GM12864 (cell line): ENCODE measurements at regions not wholly inside any gene's neighbourhood (a gene's known extent, or its start where the extent isn't known, plus 50 kb on each side); places are given as distances from the start of the nearest gene placed in this dataset.

Source experiments
- DNase-seq: peaks from one replicate; pipeline ENCODE4 v3.0.0-alpha.2; 2011; ENCODE audit warnings: low read depth
- H3K4me3 ChIP-seq: 2 replicates; pipeline ENCODE4 v1.5.1; 2011; ENCODE audit warnings: mild to moderate bottlenecking, low read depth, low read length, control low read depth
- TF ChIP-seq, protein P1 (sequence below): IDR thresholded peaks from 2 replicates; pipeline ENCODE4 v1.5.1; 2011; ENCODE audit warnings: low read depth, mild to moderate bottlenecking, moderate library complexity, low read length, control low read depth, inconsistent platforms; ENCODE audit errors: missing control alignments

DNA sequence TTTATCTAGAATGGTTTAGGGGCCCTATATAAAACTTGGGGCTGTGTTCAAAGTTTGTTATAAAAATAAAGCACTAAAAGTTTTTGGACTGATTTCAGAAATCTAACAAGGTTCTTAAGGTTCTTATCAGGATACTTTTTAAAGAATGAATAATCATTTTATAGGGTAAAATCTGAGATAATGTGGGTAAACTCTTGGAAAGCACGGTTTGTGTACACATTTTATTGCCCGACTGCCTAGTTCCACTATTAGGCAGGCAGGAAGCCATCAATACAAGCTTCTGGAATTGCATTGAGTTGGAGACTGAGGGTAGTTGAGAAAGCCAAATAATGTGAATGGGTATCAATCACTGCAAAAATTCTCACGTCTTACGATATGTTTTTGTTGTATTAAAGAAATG, 331.0 kb upstream of the PITX2 start:
- H3K4me3 ChIP-seq: no peak overlapping the region
- no peak for DNase-seq
- TF ChIP-seq, protein P1, sequence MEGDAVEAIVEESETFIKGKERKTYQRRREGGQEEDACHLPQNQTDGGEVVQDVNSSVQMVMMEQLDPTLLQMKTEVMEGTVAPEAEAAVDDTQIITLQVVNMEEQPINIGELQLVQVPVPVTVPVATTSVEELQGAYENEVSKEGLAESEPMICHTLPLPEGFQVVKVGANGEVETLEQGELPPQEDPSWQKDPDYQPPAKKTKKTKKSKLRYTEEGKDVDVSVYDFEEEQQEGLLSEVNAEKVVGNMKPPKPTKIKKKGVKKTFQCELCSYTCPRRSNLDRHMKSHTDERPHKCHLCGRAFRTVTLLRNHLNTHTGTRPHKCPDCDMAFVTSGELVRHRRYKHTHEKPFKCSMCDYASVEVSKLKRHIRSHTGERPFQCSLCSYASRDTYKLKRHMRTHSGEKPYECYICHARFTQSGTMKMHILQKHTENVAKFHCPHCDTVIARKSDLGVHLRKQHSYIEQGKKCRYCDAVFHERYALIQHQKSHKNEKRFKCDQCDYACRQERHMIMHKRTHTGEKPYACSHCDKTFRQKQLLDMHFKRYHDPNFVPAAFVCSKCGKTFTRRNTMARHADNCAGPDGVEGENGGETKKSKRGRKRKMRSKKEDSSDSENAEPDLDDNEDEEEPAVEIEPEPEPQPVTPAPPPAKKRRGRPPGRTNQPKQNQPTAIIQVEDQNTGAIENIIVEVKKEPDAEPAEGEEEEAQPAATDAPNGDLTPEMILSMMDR: no peak

DNA sequence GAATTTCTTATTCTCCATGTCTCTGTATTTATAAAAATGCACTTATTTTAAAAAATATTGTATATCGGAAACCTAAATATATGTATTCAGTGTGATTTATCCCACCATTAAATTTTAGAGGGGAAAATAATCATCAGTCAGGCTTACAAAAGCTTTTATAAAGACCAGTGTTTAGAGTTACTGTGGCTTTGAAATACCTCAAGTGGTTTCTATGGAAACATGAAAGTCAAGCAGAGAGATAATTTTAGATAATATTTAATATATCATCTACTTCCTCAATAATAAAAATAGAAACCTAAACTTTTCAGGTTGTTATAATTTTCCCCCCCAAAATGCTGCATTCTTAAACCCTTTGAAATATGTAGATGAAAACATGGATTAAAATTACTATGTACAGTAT, 332.9 kb upstream of the PITX2 start:
- no peak overlapping the region for H3K4me3 ChIP-seq
- TF ChIP-seq, protein P1: no peak
- no peak for DNase-seq

DNA sequence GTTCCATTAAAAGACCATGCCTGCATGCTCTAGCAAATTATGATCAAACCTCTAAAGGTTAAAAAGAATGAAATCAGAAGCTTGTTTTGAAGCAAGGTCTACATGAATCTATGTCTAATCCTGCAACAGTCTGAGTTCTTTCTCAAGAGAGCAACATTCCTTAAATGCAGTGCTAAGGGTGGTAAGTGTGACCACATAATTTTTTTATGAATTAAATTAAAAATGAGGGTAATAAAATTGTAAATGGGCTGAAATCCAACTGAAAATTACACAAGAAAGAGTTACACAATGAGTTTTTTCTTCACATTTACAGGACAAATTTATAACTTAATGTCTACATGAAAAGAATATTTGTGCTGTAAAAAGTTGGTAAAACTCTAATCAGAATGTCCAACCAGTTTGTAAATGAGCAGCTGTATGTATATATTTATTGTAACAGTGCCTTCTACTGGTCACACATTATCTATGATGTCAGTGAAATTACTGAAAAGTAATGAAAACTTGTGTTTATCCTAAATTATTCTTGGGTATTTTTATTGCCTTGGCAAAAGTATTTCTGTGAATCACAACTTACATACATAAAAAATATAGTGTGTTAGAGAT, 336.3 kb upstream of the PITX2 start:
- TF ChIP-seq, protein P1: no peak
- no peak for DNase-seq
- H3K4me3 ChIP-seq: no peak overlapping the region

DNA sequence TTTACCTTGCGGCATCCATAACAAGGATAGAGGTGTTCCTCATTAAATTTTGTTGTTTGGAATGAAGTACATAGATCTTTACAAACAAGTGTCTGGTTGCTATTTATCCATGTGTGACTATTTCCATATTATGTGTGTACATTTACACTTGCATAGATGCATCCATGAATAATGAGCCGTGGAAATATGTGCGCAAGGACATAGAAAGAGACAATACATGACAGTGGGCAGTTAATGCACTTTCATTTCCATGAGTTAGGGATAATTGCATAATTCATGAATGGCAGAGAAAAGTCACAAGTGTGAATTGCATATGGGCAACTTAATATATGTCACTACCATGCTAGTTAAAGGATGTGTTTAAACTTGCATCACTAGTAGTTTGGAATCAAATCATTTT, 338.2 kb upstream of the PITX2 start:
- H3K4me3 ChIP-seq: no peak overlapping the region
- TF ChIP-seq, protein P1: no peak
- no peak for DNase-seq

DNA sequence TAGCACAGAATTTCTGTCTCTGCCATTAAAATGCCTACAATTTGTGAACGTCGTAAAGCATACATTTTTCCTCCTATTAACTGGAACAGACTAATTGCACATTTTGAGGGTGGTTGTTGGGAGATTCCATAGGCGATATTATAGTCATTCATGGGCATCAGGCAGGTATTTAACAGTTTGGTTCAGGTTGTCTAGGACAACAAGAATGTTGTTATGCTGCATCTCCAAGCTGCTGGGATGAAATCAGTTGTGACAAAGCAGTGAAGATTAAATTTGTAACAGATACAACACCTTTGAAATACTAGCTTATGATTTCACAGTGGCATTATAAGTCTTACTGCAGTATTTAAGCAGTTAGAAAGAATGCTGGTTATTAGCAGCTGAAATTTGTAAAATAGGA, 339.7 kb upstream of the PITX2 start:
- TF ChIP-seq, protein P1: no peak
- no peak overlapping the region for H3K4me3 ChIP-seq
- no peak for DNase-seq

DNA sequence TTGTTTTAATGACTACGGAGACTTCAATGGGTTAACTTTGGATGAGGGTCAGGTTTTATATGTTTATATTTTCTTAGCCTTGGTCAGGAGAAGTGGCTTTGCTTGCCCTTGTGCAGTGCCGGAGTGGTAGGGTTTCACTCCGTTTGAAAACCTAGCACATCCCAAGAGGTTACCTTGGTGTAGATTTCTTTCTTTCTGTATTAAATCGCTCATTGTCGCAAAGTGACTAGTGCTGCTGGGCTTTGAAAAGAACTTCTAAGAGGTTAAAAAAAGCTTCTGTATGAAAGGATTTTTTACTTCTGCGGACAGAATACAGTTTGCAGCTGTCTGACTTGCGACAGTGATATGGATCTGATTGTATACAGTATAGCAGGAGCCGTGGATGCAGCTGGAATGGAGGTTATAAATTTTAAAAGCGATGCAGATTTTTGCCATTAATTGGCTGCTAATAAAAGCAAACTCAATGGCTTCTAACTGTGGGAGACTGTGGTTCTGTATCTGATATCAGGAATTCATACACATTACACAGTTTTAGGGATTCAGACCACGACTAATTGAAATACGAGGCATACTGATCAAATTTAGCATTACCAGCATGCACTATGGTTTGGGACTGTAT, 340.9 kb upstream of the PITX2 start:
- TF ChIP-seq, protein P1: no peak
- DNase-seq: no peak
- no peak overlapping the region for H3K4me3 ChIP-seq

DNA sequence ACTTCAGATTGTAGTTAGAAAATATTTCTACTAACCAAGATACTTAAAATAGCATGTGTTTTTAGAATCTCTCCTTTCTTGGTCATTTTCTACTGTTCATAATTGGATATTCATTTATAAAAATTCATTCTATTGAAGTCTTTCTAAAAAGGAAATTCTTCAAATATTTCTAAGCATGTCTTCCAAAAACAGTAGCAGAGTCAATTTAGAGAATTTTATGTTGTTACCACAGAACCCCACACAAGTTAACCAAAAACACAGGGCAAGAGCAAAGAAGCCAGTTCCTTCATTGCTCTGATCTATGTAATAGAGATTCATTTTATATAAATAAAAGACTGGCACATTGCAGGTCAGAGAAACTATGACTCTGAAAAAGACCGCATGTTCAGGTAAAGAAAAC, 345.1 kb upstream of the PITX2 start:
- no peak for DNase-seq
- TF ChIP-seq, protein P1: no peak
- H3K4me3 ChIP-seq: no peak overlapping the region
